Esophagus squamous epithelium (tissue), 4 donors: ENCODE measurements at regions not wholly inside any gene's neighbourhood (a gene's known extent, or its start where the extent isn't known, plus 50 kb on each side); places are given as distances from the start of the nearest gene placed in this dataset.

ENCODE experiments used
- POLR2A ChIP-seq, 4 donors: fragments of 450-650 bp; IDR thresholded peaks; one replicate each; pipeline ENCODE4 v1.6.1; 2017; ENCODE audit warnings: antibody characterized with exemption in 4 of 4, mild to moderate bottlenecking in 4 of 4, moderate library complexity in 3 of 4
- TF ChIP-seq, protein P1 (sequence below), 6 experiments: fragments of 450-650 bp in 4 of 6; fragments of 200-600 bp in 2 of 6; sonication (generic) in 2 of 6; IDR thresholded peaks; one replicate each; pipeline ENCODE4 v1.5.1; 2016 to 2019; ENCODE audit warnings: antibody characterized with exemption in 6 of 6, mild to moderate bottlenecking in 4 of 6, moderate library complexity in 4 of 6

DNA sequence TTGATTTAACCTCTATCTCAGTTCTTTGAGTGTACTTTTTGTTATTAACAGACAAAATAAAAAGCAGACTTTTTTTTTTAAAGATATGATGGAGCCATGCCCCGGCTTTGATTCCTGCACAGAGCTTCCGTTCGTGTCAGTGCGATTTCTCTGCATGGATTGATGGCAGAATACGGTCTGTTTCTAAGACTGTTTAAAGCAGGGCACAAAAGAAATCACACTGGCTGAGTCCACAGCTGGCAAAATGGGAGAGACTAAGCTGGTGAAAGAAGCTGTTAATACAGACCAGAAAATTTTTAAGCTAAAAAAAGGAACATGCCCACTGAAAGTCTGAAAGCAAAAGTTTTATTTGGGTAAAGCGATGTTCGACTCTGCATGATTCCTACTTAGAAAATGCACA, 501.4 kb upstream of the WWC1 start:
- TF ChIP-seq, protein P1, sequence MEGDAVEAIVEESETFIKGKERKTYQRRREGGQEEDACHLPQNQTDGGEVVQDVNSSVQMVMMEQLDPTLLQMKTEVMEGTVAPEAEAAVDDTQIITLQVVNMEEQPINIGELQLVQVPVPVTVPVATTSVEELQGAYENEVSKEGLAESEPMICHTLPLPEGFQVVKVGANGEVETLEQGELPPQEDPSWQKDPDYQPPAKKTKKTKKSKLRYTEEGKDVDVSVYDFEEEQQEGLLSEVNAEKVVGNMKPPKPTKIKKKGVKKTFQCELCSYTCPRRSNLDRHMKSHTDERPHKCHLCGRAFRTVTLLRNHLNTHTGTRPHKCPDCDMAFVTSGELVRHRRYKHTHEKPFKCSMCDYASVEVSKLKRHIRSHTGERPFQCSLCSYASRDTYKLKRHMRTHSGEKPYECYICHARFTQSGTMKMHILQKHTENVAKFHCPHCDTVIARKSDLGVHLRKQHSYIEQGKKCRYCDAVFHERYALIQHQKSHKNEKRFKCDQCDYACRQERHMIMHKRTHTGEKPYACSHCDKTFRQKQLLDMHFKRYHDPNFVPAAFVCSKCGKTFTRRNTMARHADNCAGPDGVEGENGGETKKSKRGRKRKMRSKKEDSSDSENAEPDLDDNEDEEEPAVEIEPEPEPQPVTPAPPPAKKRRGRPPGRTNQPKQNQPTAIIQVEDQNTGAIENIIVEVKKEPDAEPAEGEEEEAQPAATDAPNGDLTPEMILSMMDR (IDR thresholded peaks at IDR 0.05): no peak
- no peak for TF ChIP-seq POLR2A (IDR thresholded peaks at IDR 0.05)
